ENCODE measurements at regions not wholly inside any gene's neighbourhood (a gene's known extent, or its start where the extent isn't known, plus 50 kb on each side); places are given as distances from the start of the nearest gene placed in this dataset.

DNA sequence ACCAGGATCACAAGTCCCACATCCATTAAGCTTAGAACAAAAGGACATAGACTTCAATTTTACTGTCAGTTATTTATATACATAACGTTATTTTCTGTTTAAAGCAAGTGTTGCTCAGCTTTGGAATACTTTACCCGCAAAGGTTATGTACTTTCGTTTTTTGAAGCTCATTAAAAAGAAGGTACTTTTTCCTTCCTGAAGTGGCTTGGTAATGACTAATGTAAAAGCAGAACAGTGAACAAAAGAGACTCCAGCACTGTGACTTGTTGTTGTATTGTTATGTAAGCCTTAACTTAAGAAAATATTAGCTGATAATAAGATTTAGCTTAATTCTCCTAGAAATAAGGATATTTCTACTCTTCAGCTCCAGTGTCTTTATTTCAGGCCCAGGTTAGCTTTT, 97.3 kb upstream of the SLCO6A1 start:
- H3K23ac ChIP-seq (ENCODE audit: insufficient read length), result no peak overlapping the region
- H3K4ac ChIP-seq (replicated peaks; ENCODE audit: insufficient read length, low read depth, low read length), result no peak overlapping the region
- no peak overlapping the region for H4K5ac ChIP-seq (ENCODE audit: insufficient read length, low read depth, low read length)
- H2BK20ac ChIP-seq (ENCODE audit: low read length), result no peak overlapping the region
- H3K4me2 ChIP-seq (ENCODE audit: insufficient read depth in 1 of 2, low read depth in 2 of 2, low read length in 2 of 2), result no peak overlapping the region
- H3K9ac ChIP-seq (replicated peaks in 1 of 4; ENCODE audit: extremely low read depth in 1 of 4, low read depth in 3 of 4, low read length in 3 of 4), result no peak overlapping the region
- no peaks in the 10 kb centered on the region for H3K79me1 ChIP-seq (ENCODE audit: low read depth, low read length)
- H2BK15ac ChIP-seq (ENCODE audit: low read length), result no peak overlapping the region
- H2BK12ac ChIP-seq (ENCODE audit: low read depth, low read length), result no peak overlapping the region
- CTCF ChIA-PET (ENCODE audit: partially characterized antibody), result interaction anchor here (0.7 to 1.5 kb wide), 2 partner anchors 12 to 794 kb away, joined by 3 to 4 read pairs; no protein-coding TSS in a partner anchor
- no peak overlapping the region for H4K8ac ChIP-seq (ENCODE audit: extremely low read depth, insufficient read depth, low read length)
- no peak for FAIRE-seq
- no peak overlapping the region for H3K4me3 ChIP-seq (ENCODE audit: extremely low read depth in 1 of 4, insufficient read depth in 2 of 4, low read depth in 3 of 4, low read length in 4 of 4)
- no peaks in the 10 kb centered on the region for H3K79me2 ChIP-seq (ENCODE audit: control insufficient read depth in 1 of 2, insufficient read depth in 2 of 2, low read length in 2 of 2)
- DNase-seq (ENCODE audit: low read depth in 1 of 2, low spot score in 2 of 2), result no peak
- no peak overlapping the region for H2AFZ ChIP-seq (ENCODE audit: low read length)
- WGBS, 2 experiments (ENCODE audit: extremely low coverage in 1 of 2, insufficient coverage in 1 of 2, insufficient read length in 1 of 2, insufficient replicate concordance in 2 of 2, low coverage in 1 of 2, low lambda C conversion rate in 2 of 2, missing lambda C conversion rate in 1 of 2), result 85% methylated on average over 3 of the region's 3 CpGs; no CpG with 5 or more reads in 1 of the 2 experiments
- H4K91ac ChIP-seq (replicated peaks; ENCODE audit: insufficient read length, low read length), result no peak overlapping the region
- H3K18ac ChIP-seq (ENCODE audit: extremely low read depth, low read length), result no peak overlapping the region
- H3K36me3 ChIP-seq (ENCODE audit: control insufficient read depth in 2 of 4, insufficient read depth in 4 of 4, low read length in 3 of 4), result no peaks in the 10 kb centered on the region
- no peaks in the 10 kb centered on the region for H3K23me2 ChIP-seq (ENCODE audit: low read depth, low read length)
- no peak overlapping the region for H2BK5ac ChIP-seq (ENCODE audit: low read depth, low read length)
- no peak overlapping the region for H2BK120ac ChIP-seq (replicated peaks; ENCODE audit: low read depth, low read length)
- no peak overlapping the region for H3K27ac ChIP-seq (ENCODE audit: low read depth, low read length)
- H3K9me3 ChIP-seq (ENCODE audit: insufficient read depth in 2 of 2, low read depth in 1 of 2, low read length in 1 of 2), result peaks cover 0 to 4% of the 10 kb centered on the region in 2 experiments; a peak in 1 of 4 replicates
- no peaks in the 10 kb centered on the region for H4K20me1 ChIP-seq (replicated peaks in 1 of 2; ENCODE audit: control insufficient read depth in 1 of 2, insufficient read depth in 2 of 2, low read length in 2 of 2)
- no peak overlapping the region for H3K14ac ChIP-seq (ENCODE audit: insufficient read length)
- H3K27me3 ChIP-seq (replicated peaks in 1 of 4; ENCODE audit: control insufficient read depth in 3 of 4, extremely low read depth in 1 of 4, insufficient read depth in 3 of 4, low read length in 3 of 4), result no peaks in the 10 kb centered on the region
- POLR2A ChIA-PET (ENCODE audit: partially characterized antibody), result no interaction called here
- no peak overlapping the region for H2AK5ac ChIP-seq (ENCODE audit: low read depth, low read length)
- no peak overlapping the region for H3K56ac ChIP-seq (replicated peaks; ENCODE audit: insufficient read length, low read depth, low read length)
- H3K4me1 ChIP-seq (replicated peaks in 1 of 4; ENCODE audit: control insufficient read depth in 3 of 4, insufficient read depth in 4 of 4, low read length in 3 of 4), result no peaks in the 10 kb centered on the region
- TF ChIP-seq HDAC6 (IDR thresholded peaks at IDR 0.05; ENCODE audit: low read depth, low read length) (no peak), SUZ12 (IDR thresholded peaks at IDR 0.05; ENCODE audit: low read length) (no peak), GABPA (IDR thresholded peaks at IDR 0.05; ENCODE audit: borderline replicate concordance, insufficient read depth, low read length) (no peak), BACH1 (IDR thresholded peaks at IDR 0.05; ENCODE audit: low read length) (no peak), ZNF274 (IDR thresholded peaks at IDR 0.05; ENCODE audit: borderline replicate concordance, extremely low read depth, low read length) (no peak), USF2 (IDR thresholded peaks at IDR 0.05; ENCODE audit: low read length) (no peak), EP300 (IDR thresholded peaks at IDR 0.05; ENCODE audit: borderline replicate concordance in 1 of 2, low read depth in 2 of 2, low read length in 2 of 2) (no peak), GTF2F1 (IDR thresholded peaks at IDR 0.05; ENCODE audit: borderline replicate concordance, low read depth, low read length) (no peak), CTBP2 (IDR thresholded peaks at IDR 0.05; ENCODE audit: borderline replicate concordance, insufficient read depth, insufficient read length, low read length) (no peak), MAX (IDR thresholded peaks at IDR 0.05) (no peak), MAFK (IDR thresholded peaks at IDR 0.05; ENCODE audit: low read depth, low read length) (no peak), KDM4A (IDR thresholded peaks at IDR 0.05; ENCODE audit: low read depth, low read length, severe bottlenecking) (no peak), PHF8 (conservative IDR thresholded peaks at IDR 0.05; ENCODE audit: low read depth, low read length) (no peak)
